Calu3 (cell line): ENCODE measurements at regions not wholly inside any gene's neighbourhood (a gene's known extent, or its start where the extent isn't known, plus 50 kb on each side); places are given as distances from the start of the nearest gene placed in this dataset.

Experiments
- BruUV-seq: library from RNA; stranded (reverse); fragments of 400-500 nt; replicated peaks from 2 replicates; lab custom pipeline; 2021; lab: Mats Ljungman, UMichigan
- CTCF ChIA-PET: fragments of 300-600 bp; sonication (Branson Sonifier 250); formaldehyde crosslinking; loops from one replicate; lab custom pipeline; 2022; ENCODE audit warnings: antibody characterized with exemption; lab: Charles Lee
- DNase-seq: peaks from one replicate; pipeline ENCODE4 v3.0.0; 2022
- H3K27ac Mint-ChIP-seq: one replicate; pipeline ENCODE4 v1.8.0; 2022; ENCODE audit warnings: mixed read lengths; ENCODE audit not compliant: unreplicated experiment
- H3K27me3 Mint-ChIP-seq: one replicate; pipeline ENCODE4 v1.8.0; 2022; ENCODE audit warnings: mixed read lengths; ENCODE audit not compliant: unreplicated experiment
- H3K36me3 Mint-ChIP-seq: one replicate; pipeline ENCODE4 v1.8.0; 2022; ENCODE audit warnings: mild to moderate bottlenecking, moderate library complexity, mixed read lengths; ENCODE audit not compliant: insufficient read depth, unreplicated experiment
- H3K4me1 Mint-ChIP-seq: one replicate; pipeline ENCODE4 v1.8.0; 2022; ENCODE audit warnings: mild to moderate bottlenecking, low read depth, mixed read lengths; ENCODE audit not compliant: unreplicated experiment
- H3K4me3 Mint-ChIP-seq: one replicate; pipeline ENCODE4 v1.8.0; 2022; ENCODE audit warnings: mild to moderate bottlenecking, low read depth, moderate library complexity, mixed read lengths; ENCODE audit not compliant: unreplicated experiment
- H3K9me3 Mint-ChIP-seq: one replicate; pipeline ENCODE4 v1.8.0; 2022; ENCODE audit warnings: low read depth, mixed read lengths; ENCODE audit not compliant: unreplicated experiment
- CTCF ChIP-seq: fragments of 200-600 bp; IDR thresholded peaks from one replicate; pipeline ENCODE4 v1.8.0; 2022; ENCODE audit warnings: antibody characterized with exemption; ENCODE audit not compliant: unreplicated experiment
- intact Hi-C: fragments of 100-400 bp; cut with micrococcal nuclease; formaldehyde crosslinking; loops from one replicate; pipeline ENCODE4 v1.10.0; 2022; ENCODE audit not compliant: unreplicated experiment

GRCh38 chr14:66383771-66384170 lies 102.4 kb upstream of the CCDC196 start:
- DNase-seq = no peak
- no peak for TF ChIP-seq CTCF
- BruUV-seq = no TSS peak
- H3K9me3 Mint-ChIP-seq = no peaks in the 10 kb centered on the region
- H3K27ac Mint-ChIP-seq = no peak overlapping the region
- intact Hi-C loops = no loop called here
- no peaks in the 10 kb centered on the region for H3K36me3 Mint-ChIP-seq
- no peaks in the 10 kb centered on the region for H3K27me3 Mint-ChIP-seq
- CTCF ChIA-PET = no interaction called here
- H3K4me1 Mint-ChIP-seq = peaks cover 19% of the 10 kb centered on the region
- no peak overlapping the region for H3K4me3 Mint-ChIP-seq

DNA sequence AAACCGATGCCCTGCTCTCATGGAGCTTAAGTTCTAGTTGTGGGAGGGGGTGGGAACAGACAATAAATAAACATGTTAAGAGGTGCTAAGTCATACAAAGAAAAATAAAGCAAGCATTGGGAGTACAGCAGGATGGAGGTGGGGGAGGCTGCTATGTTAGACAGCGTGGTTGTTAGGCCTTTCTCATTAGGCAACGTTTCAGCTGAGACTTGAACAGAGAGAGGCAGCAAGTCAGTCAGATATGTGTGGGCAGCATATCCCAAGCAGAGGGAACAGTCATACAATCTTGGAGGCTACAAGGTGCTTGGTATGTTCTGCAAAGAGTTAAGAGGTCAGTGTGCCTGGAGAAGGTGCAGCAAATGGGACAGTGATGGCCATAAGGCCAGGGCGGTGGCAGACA lies 97.7 kb upstream of the CCDC196 start:
- Mint-ChIP-seq H3K4me3 (no peak overlapping the region), H3K36me3 (no peaks in the 10 kb centered on the region), H3K27ac (no peak overlapping the region), H3K27me3 (peaks cover 14% of the 10 kb centered on the region), H3K9me3 (no peaks in the 10 kb centered on the region), H3K4me1 (peaks cover 7% of the 10 kb centered on the region)
- intact Hi-C loops = no loop called here
- CTCF ChIA-PET = no interaction called here
- DNase-seq = no peak
- no TSS peak for BruUV-seq
- no peak for TF ChIP-seq CTCF

- BruUV-seq = no TSS peak
- Mint-ChIP-seq H3K4me1 (peaks cover 7% of the 10 kb centered on the region), H3K36me3 (no peaks in the 10 kb centered on the region), H3K9me3 (no peaks in the 10 kb centered on the region), H3K27ac (no peak overlapping the region), H3K4me3 (no peak overlapping the region), H3K27me3 (peaks cover 14% of the 10 kb centered on the region)
- no peak for DNase-seq
- TF ChIP-seq CTCF = no peak
- CTCF ChIA-PET = no interaction called here
- intact Hi-C loops = no loop called here
These were observed 96.7 kb upstream of the CCDC196 start for GRCh38 chr14:66389481-66389880.

- Mint-ChIP-seq H3K4me3 (no peak overlapping the region), H3K27me3 (peaks cover 14% of the 10 kb centered on the region), H3K4me1 (no peaks in the 10 kb centered on the region), H3K27ac (no peak overlapping the region), H3K36me3 (no peaks in the 10 kb centered on the region), H3K9me3 (no peaks in the 10 kb centered on the region)
- intact Hi-C loops = loop anchor here (1.0 kb wide), 1 partner anchor 36 kb away; no protein-coding TSS in a partner anchor
- CTCF ChIA-PET = interaction anchor here (1.0 kb wide), 2 partner anchors 36 kb away, joined by 4 to 5 read pairs; no protein-coding TSS in a partner anchor
- peak; percentile 16 for DNase-seq
- no TSS peak for BruUV-seq
- TF ChIP-seq CTCF = no peak
These were observed 90.9 kb upstream of the CCDC196 start for GRCh38 chr14:66395300-66395699.
